Activated naive CD4-positive, alpha-beta T cell treated with anti-CD3 and anti-CD28 coated beads, Interleukin-2, amount 50 U/mL, for 72 hours (primary cell): ENCODE measurements at regions not wholly inside any gene's neighbourhood (a gene's known extent, or its start where the extent isn't known, plus 50 kb on each side); places are given as distances from the start of the nearest gene placed in this dataset.

Experiments
- ATAC-seq, 2 donors: fragments of 150-1000 bp; cut with Tn5 transposase; 2 replicates each; pipeline ENCODE4 v1.10.0; 2021; ENCODE audit warnings: mild to moderate bottlenecking in 2 of 2, moderate library complexity in 2 of 2
- DNase-seq, 2 donors: peaks; one replicate each; pipeline ENCODE4 v3.0.0; 2021 to 2022; ENCODE audit warnings: low spot score in 2 of 2
- H3K27ac Mint-ChIP-seq, 2 donors: one replicate each; pipeline ENCODE4 v1.8.0; 2022; ENCODE audit warnings: mild to moderate bottlenecking in 2 of 2, mixed read lengths in 2 of 2
- H3K36me3 Mint-ChIP-seq, 2 donors: one replicate each; pipeline ENCODE4 v1.8.0; 2022; ENCODE audit warnings: mixed read lengths in 2 of 2
- H3K9me3 Mint-ChIP-seq, 2 donors: one replicate each; pipeline ENCODE4 v1.8.0; 2022; ENCODE audit warnings: mixed read lengths in 2 of 2

- Mint-ChIP-seq H3K36me3 (peaks cover 0 to 4% of the 10 kb centered on the region in 2 donors), H3K27ac (no peak overlapping the region), H3K9me3 (no peaks in the 10 kb centered on the region)
- no peak for DNase-seq
- no peak for ATAC-seq
Measured at GRCh38 chr16:9176547-9177418, 85.3 kb downstream of the HAPSTR1 start.

GRCh38 chr16:9177861-9178260, 86.4 kb downstream of the HAPSTR1 start:
- Mint-ChIP-seq H3K36me3 (peaks cover 0 to 4% of the 10 kb centered on the region in 2 donors), H3K27ac (no peak overlapping the region), H3K9me3 (no peaks in the 10 kb centered on the region)
- ATAC-seq: no peak
- DNase-seq: no peak

DNA sequence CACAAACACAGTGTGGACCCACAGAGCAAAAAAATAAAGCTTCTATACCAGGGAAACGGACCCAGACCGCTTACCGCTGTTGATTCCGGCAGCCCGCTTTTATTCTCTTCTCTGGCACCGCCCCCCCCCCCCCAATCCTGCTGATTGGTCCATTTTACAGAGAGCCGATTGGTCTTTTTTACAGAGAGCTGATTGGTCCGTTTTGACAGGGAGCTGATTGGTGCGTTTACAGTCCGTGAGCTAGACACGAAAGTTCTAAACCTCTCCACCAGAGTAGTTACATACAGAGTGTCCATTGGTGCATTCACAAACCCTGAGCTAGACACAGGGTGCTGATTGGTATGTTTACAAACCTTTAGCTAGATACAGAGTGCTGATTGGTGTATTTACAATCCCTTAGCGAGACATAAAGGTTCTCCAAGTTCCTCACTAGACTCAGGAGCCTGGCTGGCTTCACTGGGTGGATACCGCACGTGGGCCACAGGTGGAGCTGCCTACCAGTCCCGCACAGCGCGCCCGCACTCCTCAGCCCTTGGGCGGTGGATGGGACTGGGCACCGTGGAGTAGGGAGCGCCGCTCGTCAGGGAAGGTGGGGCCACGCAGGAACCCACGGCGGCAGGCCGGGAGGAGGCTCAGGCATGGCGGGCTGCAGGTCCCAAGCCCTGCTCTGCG, 92.4 kb downstream of the HAPSTR1 start:
- Mint-ChIP-seq H3K27ac (no peak overlapping the region), H3K36me3 (no peaks in the 10 kb centered on the region), H3K9me3 (no peaks in the 10 kb centered on the region)
- ATAC-seq (no peak), DNase-seq (no peak)

DNA sequence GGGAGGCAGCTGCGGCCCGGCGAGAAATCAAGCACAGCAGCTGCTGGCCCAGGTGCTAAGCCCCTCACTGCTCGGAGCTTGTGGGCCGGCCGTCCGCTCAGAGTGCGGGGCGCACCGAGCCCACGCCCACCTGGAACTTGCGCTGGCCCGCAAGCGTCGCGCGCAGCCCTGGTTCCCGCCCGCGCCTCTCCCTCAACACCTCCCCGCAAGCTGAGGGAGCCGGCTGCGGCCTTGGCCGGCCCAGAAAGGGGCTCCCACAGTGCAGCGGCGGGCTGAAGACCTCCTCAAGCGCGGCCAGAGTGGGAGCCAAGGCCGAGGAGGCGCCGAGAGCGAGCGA, 92.9 kb downstream of the HAPSTR1 start:
- DNase-seq (no peak), ATAC-seq (no peak)
- Mint-ChIP-seq H3K36me3 (no peaks in the 10 kb centered on the region), H3K9me3 (no peaks in the 10 kb centered on the region), H3K27ac (no peak overlapping the region)

DNA sequence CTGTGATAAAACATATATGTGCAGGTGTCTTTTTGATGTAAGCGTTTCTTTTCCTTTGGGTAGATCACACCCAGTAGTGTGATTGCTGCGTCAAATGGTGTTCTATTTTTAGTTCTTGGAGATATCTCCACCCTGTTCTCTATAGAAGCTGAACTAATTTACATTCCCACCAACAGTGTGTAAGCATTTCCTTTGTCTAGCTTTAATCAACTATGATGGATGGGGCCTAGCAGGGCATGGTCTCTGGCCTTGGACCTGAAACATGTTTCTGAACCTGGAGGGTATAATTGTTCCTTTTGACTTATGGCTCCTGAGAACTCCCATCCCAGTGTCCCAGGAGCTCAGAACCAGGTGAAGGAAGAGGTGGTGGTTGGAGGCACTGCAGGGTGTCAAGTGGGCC, 93.9 kb downstream of the HAPSTR1 start:
- H3K36me3 Mint-ChIP-seq: no peaks in the 10 kb centered on the region
- H3K27ac Mint-ChIP-seq: no peak overlapping the region
- no peaks in the 10 kb centered on the region for H3K9me3 Mint-ChIP-seq
- no peak for ATAC-seq
- DNase-seq: no peak

DNA sequence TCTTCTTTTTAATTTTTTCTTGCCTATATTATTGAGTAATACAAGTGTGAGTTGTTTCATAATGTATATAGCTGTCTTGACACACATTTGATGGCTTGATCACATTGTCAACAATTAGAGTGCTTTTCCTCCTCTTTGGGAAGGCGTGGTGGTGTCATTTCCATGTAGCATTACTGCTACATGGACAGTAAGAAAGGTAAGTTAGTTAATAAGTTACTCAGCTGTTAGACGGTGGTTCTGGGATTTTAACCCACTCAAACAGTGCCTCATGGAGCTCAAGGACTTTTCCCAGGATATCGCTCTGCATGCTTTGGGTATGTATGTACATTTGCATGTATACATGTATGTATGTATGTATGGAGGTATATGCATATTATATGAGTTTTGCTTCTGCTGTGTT, 94.6 kb downstream of the HAPSTR1 start:
- no peaks in the 10 kb centered on the region for H3K9me3 Mint-ChIP-seq
- ATAC-seq: no peak
- DNase-seq: no peak
- H3K27ac Mint-ChIP-seq: no peak overlapping the region
- H3K36me3 Mint-ChIP-seq: no peaks in the 10 kb centered on the region

- no peak for DNase-seq
- H3K9me3 Mint-ChIP-seq: no peaks in the 10 kb centered on the region
- H3K36me3 Mint-ChIP-seq: no peaks in the 10 kb centered on the region
- ATAC-seq: no peak
- no peak overlapping the region for H3K27ac Mint-ChIP-seq
Measured at GRCh38 chr16:9188721-9189120, 97.3 kb downstream of the HAPSTR1 start.

DNA sequence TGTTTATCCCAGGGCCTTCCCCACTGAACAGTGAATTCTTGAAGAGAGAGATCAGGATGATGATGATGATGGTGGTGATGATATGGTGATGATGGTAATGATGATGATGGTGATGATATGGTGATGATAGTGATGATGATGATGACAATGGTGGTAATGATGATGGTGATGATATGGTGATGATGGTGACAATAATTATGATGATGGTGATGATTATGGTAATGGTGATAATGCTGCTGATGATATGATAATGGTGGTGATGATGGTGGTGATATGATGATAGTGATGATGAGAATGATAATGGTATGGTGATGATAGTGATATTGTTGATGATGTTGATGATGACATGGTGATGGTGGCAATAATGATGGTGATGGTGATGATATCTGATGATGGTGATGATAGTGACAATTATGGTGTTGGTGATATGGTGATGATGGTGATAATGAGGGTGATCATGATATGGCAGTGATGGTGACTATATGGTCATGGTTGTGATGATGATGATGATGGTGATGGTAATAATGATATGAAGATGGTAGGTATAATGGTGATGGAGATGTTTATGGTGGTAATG, 99.9 kb downstream of the HAPSTR1 start:
- no peaks in the 10 kb centered on the region for H3K36me3 Mint-ChIP-seq
- H3K27ac Mint-ChIP-seq: no peak overlapping the region
- no peaks in the 10 kb centered on the region for H3K9me3 Mint-ChIP-seq
- ATAC-seq: no peak
- DNase-seq: no peak

DNA sequence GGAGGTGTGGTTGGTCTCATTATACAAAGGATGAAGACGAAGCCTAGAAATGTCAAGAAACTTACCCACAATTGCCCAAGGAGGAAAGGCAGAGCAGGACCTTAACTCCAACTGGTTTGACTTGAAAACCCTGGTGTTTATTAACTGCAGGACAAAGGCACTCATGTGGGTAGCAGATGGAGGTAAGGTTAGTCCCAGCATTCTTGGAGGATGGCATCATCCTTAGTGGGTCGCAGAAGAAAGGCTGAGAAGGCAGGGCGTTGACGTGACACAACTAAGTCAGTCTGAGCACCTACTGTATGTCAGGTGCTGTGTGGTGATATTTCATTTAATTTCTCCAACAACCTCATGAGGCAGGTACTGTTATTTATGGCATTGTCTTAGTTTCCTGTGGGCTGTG, 101.3 kb downstream of the HAPSTR1 start:
- H3K27ac Mint-ChIP-seq: no peak overlapping the region
- H3K36me3 Mint-ChIP-seq: no peaks in the 10 kb centered on the region
- no peaks in the 10 kb centered on the region for H3K9me3 Mint-ChIP-seq
- no peak for ATAC-seq
- DNase-seq: no peak

GRCh38 chr16:9195287-9195686, 103.8 kb downstream of the HAPSTR1 start:
- no peaks in the 10 kb centered on the region for H3K9me3 Mint-ChIP-seq
- H3K36me3 Mint-ChIP-seq: no peaks in the 10 kb centered on the region
- no peak for ATAC-seq
- DNase-seq: no peak
- H3K27ac Mint-ChIP-seq: no peak overlapping the region

GRCh38 chr16:9197957-9198661, 106.7 kb downstream of the HAPSTR1 start:
- no peaks in the 10 kb centered on the region for H3K36me3 Mint-ChIP-seq
- ATAC-seq: no peak
- no peak for DNase-seq
- no peak overlapping the region for H3K27ac Mint-ChIP-seq
- no peaks in the 10 kb centered on the region for H3K9me3 Mint-ChIP-seq

DNA sequence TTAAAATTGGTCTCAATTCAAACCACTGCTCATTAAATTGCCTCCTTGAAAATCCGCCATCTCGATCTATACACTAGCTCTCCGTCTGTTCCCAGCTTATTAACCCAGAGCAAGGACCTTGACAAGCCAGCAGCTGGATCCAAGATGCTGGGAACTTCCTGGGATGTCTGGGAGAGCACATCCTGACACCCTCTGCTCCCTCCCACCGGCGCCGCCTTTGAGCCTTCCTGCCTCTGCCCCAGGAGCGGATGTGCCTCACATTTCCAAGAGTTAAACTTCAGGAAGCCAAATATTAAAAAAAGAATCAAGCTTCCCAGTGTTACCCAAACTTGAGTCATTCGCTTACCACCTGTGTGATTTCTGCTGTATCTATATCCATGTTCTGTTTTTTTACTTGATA, 107.9 kb downstream of the HAPSTR1 start:
- no peak overlapping the region for H3K27ac Mint-ChIP-seq
- no peaks in the 10 kb centered on the region for H3K9me3 Mint-ChIP-seq
- no peaks in the 10 kb centered on the region for H3K36me3 Mint-ChIP-seq
- ATAC-seq (no peak), DNase-seq (no peak)

GRCh38 chr16:9199751-9200150, 108.3 kb downstream of the HAPSTR1 start:
- no peaks in the 10 kb centered on the region for H3K9me3 Mint-ChIP-seq
- no peaks in the 10 kb centered on the region for H3K36me3 Mint-ChIP-seq
- ATAC-seq: no peak
- no peak for DNase-seq
- H3K27ac Mint-ChIP-seq: no peak overlapping the region

GRCh38 chr16:9203956-9204355, 112.5 kb downstream of the HAPSTR1 start:
- Mint-ChIP-seq H3K36me3 (no peaks in the 10 kb centered on the region), H3K27ac (no peak overlapping the region), H3K9me3 (no peaks in the 10 kb centered on the region)
- DNase-seq (no peak), ATAC-seq (no peak)

- ATAC-seq: no peak
- Mint-ChIP-seq H3K36me3 (no peaks in the 10 kb centered on the region), H3K9me3 (no peaks in the 10 kb centered on the region), H3K27ac (no peak overlapping the region)
- no peak for DNase-seq
Measured at GRCh38 chr16:9205661-9206060, 114.2 kb downstream of the HAPSTR1 start.

DNA sequence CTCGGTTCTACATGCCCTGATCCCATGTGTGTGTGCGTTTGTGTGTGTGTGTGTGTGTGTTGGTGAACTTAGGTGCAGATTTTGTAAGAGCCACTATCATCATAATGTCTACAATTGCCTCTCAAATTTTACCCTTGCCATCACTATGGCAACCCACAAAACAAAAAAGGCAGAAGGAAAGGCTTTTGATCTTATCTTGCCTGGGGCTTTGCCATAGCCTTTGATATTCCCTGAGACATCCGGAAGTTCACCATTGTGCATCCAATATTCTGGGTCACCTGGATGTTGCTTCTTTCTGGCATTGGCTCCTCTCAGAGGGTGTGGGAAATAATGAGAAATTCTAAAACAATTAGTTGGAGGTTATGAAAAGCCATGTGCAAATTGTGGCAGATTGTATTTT, 114.7 kb downstream of the HAPSTR1 start:
- Mint-ChIP-seq H3K27ac (no peak overlapping the region), H3K36me3 (no peaks in the 10 kb centered on the region), H3K9me3 (no peaks in the 10 kb centered on the region)
- DNase-seq: no peak
- no peak for ATAC-seq

DNA sequence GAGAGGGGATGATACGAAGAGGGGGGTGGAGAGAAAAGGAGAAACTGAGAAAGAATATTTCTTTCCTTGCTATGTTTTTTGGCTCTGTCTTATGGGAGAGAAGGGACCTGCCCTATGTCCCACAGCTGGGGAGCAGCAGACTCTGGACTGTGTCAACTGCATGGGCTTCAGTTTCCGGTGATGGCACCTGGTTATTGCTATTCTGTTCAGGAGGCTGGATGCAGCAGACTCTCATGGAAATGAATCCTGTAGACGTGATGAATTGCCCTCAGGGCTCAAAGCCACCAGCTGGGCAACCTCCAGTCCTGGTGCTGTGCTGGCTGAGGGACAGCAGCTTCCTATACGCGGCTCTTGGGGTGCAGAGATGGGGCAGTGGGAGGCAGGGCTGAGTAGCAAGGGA, 121.2 kb downstream of the HAPSTR1 start:
- H3K27ac Mint-ChIP-seq: no peak overlapping the region
- H3K36me3 Mint-ChIP-seq: no peaks in the 10 kb centered on the region
- no peak for ATAC-seq
- DNase-seq: no peak
- H3K9me3 Mint-ChIP-seq: no peaks in the 10 kb centered on the region
